GM23248 (cell line): ENCODE measurements at regions not wholly inside any gene's neighbourhood (a gene's known extent, or its start where the extent isn't known, plus 50 kb on each side); places are given as distances from the start of the nearest gene placed in this dataset.

Experiments used
- EZH2 ChIP-seq: fragments of 200-600 bp; sonication (generic); IDR thresholded peaks from 2 replicates; pipeline ENCODE4 v1.6.1; 2018; ENCODE audit warnings: antibody characterized with exemption, mild to moderate bottlenecking; ENCODE audit not compliant: insufficient read depth, poor library complexity, severe bottlenecking
- EZH2phosphoT487 ChIP-seq: fragments of 200-600 bp; sonication (generic); IDR thresholded peaks from 2 replicates; pipeline ENCODE4 v1.6.1; 2018; ENCODE audit warnings: antibody characterized with exemption, moderate library complexity, mild to moderate bottlenecking, low read depth; ENCODE audit not compliant: insufficient read depth

DNA sequence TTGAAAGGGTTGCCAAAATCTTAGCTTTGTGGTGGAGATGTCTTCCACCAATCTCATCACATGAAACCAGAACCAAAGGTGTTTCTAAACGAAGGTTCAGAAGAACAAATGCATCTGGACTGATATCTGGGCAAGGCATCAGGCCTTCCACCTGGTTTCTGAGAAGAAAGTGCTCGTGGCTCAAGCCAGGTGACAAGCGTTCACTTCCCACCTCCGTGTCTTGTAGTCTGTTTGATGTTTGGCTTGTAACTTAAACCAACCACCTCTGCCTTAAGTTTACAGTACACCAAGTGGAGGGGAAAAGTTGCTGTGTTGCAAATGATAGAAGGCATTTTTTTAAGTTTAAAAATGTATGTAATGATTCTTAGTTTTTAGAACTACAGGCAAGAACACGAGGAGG lies 66.9 kb upstream of the MAP3K7 start:
- TF ChIP-seq EZH2phosphoT487: no peak
- TF ChIP-seq EZH2: no peak
